SK-N-SH treated with all-trans-retinoic acid at 6 μM for 48 hours (cell line): ENCODE measurements at regions not wholly inside any gene's neighbourhood (a gene's known extent, or its start where the extent isn't known, plus 50 kb on each side); places are given as distances from the start of the nearest gene placed in this dataset.

Source experiments
- ATAC-seq: fragments of 200-7000 bp; cut with Tn5 transposase; 3 replicates; pipeline ENCODE4 v1.9.1; 2020; ENCODE audit warnings: mild to moderate bottlenecking, moderate library complexity
- ARNTL ChIP-seq: fragments of 450-650 bp; formaldehyde crosslinking; IDR thresholded peaks from 2 replicates; pipeline ENCODE4 v1.5.0; 2020; ENCODE audit warnings: low read depth, mild to moderate bottlenecking, moderate library complexity, borderline replicate concordance
- BACH2 ChIP-seq: fragments of 250-450 bp; sonication (Bioruptor Pico); IDR thresholded peaks from 2 replicates; pipeline ENCODE4 v1.9.0; 2021; ENCODE audit warnings: mild to moderate bottlenecking, borderline replicate concordance
- CSDC2 ChIP-seq: fragments of 250-450 bp; sonication (Bioruptor Pico); IDR thresholded peaks from 2 replicates; pipeline ENCODE4 v1.5.0; 2020; ENCODE audit warnings: mild to moderate bottlenecking, moderate library complexity
- CSRNP3 ChIP-seq: fragments of 250-450 bp; sonication (Bioruptor Pico); IDR thresholded peaks from 2 replicates; pipeline ENCODE4 v1.5.1; 2021; ENCODE audit warnings: mild to moderate bottlenecking, moderate library complexity
- ESRRG ChIP-seq: fragments of 250-450 bp; sonication (Bioruptor Pico); IDR thresholded peaks from 2 replicates; pipeline ENCODE4 v1.6.1; 2021; ENCODE audit warnings: mild to moderate bottlenecking
- GLIS3 ChIP-seq: fragments of 250-450 bp; sonication (Bioruptor Pico); IDR thresholded peaks from 2 replicates; pipeline ENCODE4 v1.5.0; 2020; ENCODE audit warnings: mild to moderate bottlenecking, moderate library complexity
- ISL1 ChIP-seq: fragments of 250-450 bp; sonication (Bioruptor Pico); IDR thresholded peaks from 2 replicates; pipeline ENCODE4 v2.1.2; 2022; ENCODE audit warnings: mild to moderate bottlenecking, moderate library complexity
- PATZ1 ChIP-seq: fragments of 250-450 bp; sonication (Bioruptor Pico); IDR thresholded peaks from 2 replicates; pipeline ENCODE4 v1.8.0; 2020; ENCODE audit warnings: mild to moderate bottlenecking, moderate library complexity, borderline replicate concordance
- PPARA ChIP-seq: fragments of 250-450 bp; sonication (Bioruptor Pico); IDR thresholded peaks from 2 replicates; pipeline ENCODE4 v1.5.0; 2020; ENCODE audit warnings: mild to moderate bottlenecking, borderline replicate concordance
- RARB ChIP-seq: fragments of 250-450 bp; sonication (Bioruptor Pico); IDR thresholded peaks from 2 replicates; pipeline ENCODE4 v1.8.0; 2021; ENCODE audit warnings: mild to moderate bottlenecking, moderate library complexity
- SNAI2 ChIP-seq: fragments of 250-450 bp; sonication (Bioruptor Pico); IDR thresholded peaks from 2 replicates; pipeline ENCODE4 v1.5.0; 2020; ENCODE audit warnings: mild to moderate bottlenecking, moderate library complexity
- TCF4 ChIP-seq: fragments of 250-450 bp; sonication (Bioruptor Pico); IDR thresholded peaks from 2 replicates; pipeline ENCODE4 v1.8.0; 2021; ENCODE audit warnings: mild to moderate bottlenecking, moderate library complexity, borderline replicate concordance
- TOX ChIP-seq: fragments of 250-450 bp; sonication (Bioruptor Pico); IDR thresholded peaks from 2 replicates; pipeline ENCODE4 v1.8.0; 2021; ENCODE audit warnings: mild to moderate bottlenecking, moderate library complexity, borderline replicate concordance
- ZC3H10 ChIP-seq: fragments of 250-450 bp; sonication (Bioruptor Pico); IDR thresholded peaks from 2 replicates; pipeline ENCODE4 v1.5.1; 2021; ENCODE audit warnings: mild to moderate bottlenecking, moderate library complexity
- ZFP30 ChIP-seq: fragments of 450-650 bp; formaldehyde crosslinking; IDR thresholded peaks from 2 replicates; pipeline ENCODE4 v1.5.0; 2022; ENCODE audit warnings: mild to moderate bottlenecking, moderate library complexity
- ZNF565 ChIP-seq: fragments of 450-650 bp; formaldehyde crosslinking; conservative IDR thresholded peaks from 2 replicates; pipeline ENCODE4 v1.5.0; 2020; ENCODE audit warnings: low read depth, mild to moderate bottlenecking, moderate library complexity
- ZNF70 ChIP-seq: fragments of 450-650 bp; formaldehyde crosslinking; IDR thresholded peaks from 2 replicates; pipeline ENCODE4 v1.5.0; 2020; ENCODE audit warnings: mild to moderate bottlenecking, moderate library complexity
- ZNF8 ChIP-seq: fragments of 450-650 bp; formaldehyde crosslinking; IDR thresholded peaks from 2 replicates; pipeline ENCODE4 v1.5.0; 2020; ENCODE audit warnings: mild to moderate bottlenecking, moderate library complexity
- TF ChIP-seq, protein P1 (sequence below): fragments of 250-450 bp; sonication (Bioruptor Pico); IDR thresholded peaks from 2 replicates; pipeline ENCODE4 v1.8.0; 2021; ENCODE audit warnings: low read depth, mild to moderate bottlenecking, moderate library complexity, borderline replicate concordance
- TF ChIP-seq, protein P2 (sequence below): fragments of 250-450 bp; sonication (Bioruptor Pico); IDR thresholded peaks from 2 replicates; pipeline ENCODE4 v1.5.0; 2020; ENCODE audit warnings: mild to moderate bottlenecking, moderate library complexity

GRCh38 chr2:236687296-236687965, 117.8 kb downstream of the ACKR3 start:
- ATAC-seq = no peak
- TF ChIP-seq ZNF8 (CRISPR knock-in tag) (no peak), TCF4 (no peak), ZNF565 (CRISPR knock-in tag) (no peak), ZC3H10 (CRISPR knock-in tag) (no peak), ESRRG (CRISPR knock-in tag) (no peak), PPARA (CRISPR knock-in tag) (no peak), RARB (CRISPR knock-in tag) (no peak), SNAI2 (CRISPR knock-in tag) (no peak), CSRNP3 (CRISPR knock-in tag) (no peak), PATZ1 (CRISPR knock-in tag) (no peak), ZFP30 (CRISPR knock-in tag) (no peak)
- TF ChIP-seq, protein P1, sequence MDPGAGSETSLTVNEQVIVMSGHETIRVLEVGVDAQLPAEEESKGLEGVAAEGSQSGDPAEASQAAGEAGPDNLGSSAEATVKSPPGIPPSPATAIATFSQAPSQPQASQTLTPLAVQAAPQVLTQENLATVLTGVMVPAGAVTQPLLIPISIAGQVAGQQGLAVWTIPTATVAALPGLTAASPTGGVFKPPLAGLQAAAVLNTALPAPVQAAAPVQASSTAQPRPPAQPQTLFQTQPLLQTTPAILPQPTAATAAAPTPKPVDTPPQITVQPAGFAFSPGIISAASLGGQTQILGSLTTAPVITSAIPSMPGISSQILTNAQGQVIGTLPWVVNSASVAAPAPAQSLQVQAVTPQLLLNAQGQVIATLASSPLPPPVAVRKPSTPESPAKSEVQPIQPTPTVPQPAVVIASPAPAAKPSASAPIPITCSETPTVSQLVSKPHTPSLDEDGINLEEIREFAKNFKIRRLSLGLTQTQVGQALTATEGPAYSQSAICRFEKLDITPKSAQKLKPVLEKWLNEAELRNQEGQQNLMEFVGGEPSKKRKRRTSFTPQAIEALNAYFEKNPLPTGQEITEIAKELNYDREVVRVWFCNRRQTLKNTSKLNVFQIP (CRISPR knock-in tag) = no peak
- TF ChIP-seq, protein P2, sequence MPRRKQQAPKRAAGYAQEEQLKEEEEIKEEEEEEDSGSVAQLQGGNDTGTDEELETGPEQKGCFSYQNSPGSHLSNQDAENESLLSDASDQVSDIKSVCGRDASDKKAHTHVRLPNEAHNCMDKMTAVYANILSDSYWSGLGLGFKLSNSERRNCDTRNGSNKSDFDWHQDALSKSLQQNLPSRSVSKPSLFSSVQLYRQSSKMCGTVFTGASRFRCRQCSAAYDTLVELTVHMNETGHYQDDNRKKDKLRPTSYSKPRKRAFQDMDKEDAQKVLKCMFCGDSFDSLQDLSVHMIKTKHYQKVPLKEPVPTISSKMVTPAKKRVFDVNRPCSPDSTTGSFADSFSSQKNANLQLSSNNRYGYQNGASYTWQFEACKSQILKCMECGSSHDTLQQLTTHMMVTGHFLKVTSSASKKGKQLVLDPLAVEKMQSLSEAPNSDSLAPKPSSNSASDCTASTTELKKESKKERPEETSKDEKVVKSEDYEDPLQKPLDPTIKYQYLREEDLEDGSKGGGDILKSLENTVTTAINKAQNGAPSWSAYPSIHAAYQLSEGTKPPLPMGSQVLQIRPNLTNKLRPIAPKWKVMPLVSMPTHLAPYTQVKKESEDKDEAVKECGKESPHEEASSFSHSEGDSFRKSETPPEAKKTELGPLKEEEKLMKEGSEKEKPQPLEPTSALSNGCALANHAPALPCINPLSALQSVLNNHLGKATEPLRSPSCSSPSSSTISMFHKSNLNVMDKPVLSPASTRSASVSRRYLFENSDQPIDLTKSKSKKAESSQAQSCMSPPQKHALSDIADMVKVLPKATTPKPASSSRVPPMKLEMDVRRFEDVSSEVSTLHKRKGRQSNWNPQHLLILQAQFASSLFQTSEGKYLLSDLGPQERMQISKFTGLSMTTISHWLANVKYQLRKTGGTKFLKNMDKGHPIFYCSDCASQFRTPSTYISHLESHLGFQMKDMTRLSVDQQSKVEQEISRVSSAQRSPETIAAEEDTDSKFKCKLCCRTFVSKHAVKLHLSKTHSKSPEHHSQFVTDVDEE (CRISPR knock-in tag) = no peak

- TF ChIP-seq TOX (no peak), ZNF565 (CRISPR knock-in tag) (no peak), ESRRG (CRISPR knock-in tag) (no peak), TCF4 (no peak), BACH2 (CRISPR knock-in tag) (no peak), RARB (CRISPR knock-in tag) (no peak), SNAI2 (CRISPR knock-in tag) (no peak), GLIS3 (no peak), ARNTL (CRISPR knock-in tag) (no peak), CSDC2 (CRISPR knock-in tag) (no peak), ZNF70 (CRISPR knock-in tag) (no peak)
- no peak for ATAC-seq
Measured at GRCh38 chr2:236688157-236688556, 118.5 kb downstream of the ACKR3 start.

GRCh38 chr2:236688563-236689392, 119.2 kb downstream of the ACKR3 start:
- ATAC-seq = no peak
- TF ChIP-seq ZNF8 (CRISPR knock-in tag) (no peak), PATZ1 (CRISPR knock-in tag) (no peak), ISL1 (CRISPR knock-in tag) (no peak), CSRNP3 (CRISPR knock-in tag) (no peak), RARB (CRISPR knock-in tag) (no peak), BACH2 (CRISPR knock-in tag) (no peak), CSDC2 (CRISPR knock-in tag) (no peak), SNAI2 (CRISPR knock-in tag) (no peak), ZNF565 (CRISPR knock-in tag) (no peak)
- TF ChIP-seq, protein P2 (CRISPR knock-in tag) = no peak
